Head of caudate nucleus (tissue), 42 donors: ENCODE measurements at regions not wholly inside any gene's neighbourhood (a gene's known extent, or its start where the extent isn't known, plus 50 kb on each side); places are given as distances from the start of the nearest gene placed in this dataset.

Experiments
- DNase-seq, 42 donors: peaks; one replicate each; pipeline versions ENCODE4 v3.0.0 to v3.0.0-alpha.2; 2020 to 2021; ENCODE audit warnings: mixed read lengths in 7 of 42
- intact Hi-C: fragments of 100-400 bp; cut with DNase I; formaldehyde crosslinking; loops from one replicate; pipeline ENCODE4 v1.15.0; 2022

- no peak for DNase-seq
- intact Hi-C loops, result no loop called here
Measured at GRCh38 chr2:156897548-156897947, 360.0 kb upstream of the GALNT5 start.

- intact Hi-C loops, result no loop called here
- no peak for DNase-seq
Measured at GRCh38 chr2:156901373-156902031, 356.0 kb upstream of the GALNT5 start.

GRCh38 chr2:156903335-156903734 lies 354.2 kb upstream of the GALNT5 start:
- no peak for DNase-seq
- intact Hi-C loops, result no loop called here

- DNase-seq, result no peak
- intact Hi-C loops, result no loop called here
Measured at GRCh38 chr2:156907806-156908205, 349.7 kb upstream of the GALNT5 start.

- intact Hi-C loops, result no loop called here
- no peak for DNase-seq
Measured at GRCh38 chr2:156908825-156909224, 348.7 kb upstream of the GALNT5 start.

GRCh38 chr2:156909983-156910382 lies 347.5 kb upstream of the GALNT5 start:
- intact Hi-C loops, result no loop called here
- no peak for DNase-seq

- no peak for DNase-seq
- intact Hi-C loops, result no loop called here
Measured at GRCh38 chr2:156915332-156915731, 342.2 kb upstream of the GALNT5 start.

GRCh38 chr2:156918410-156918809 lies 339.1 kb upstream of the GALNT5 start:
- no peak for DNase-seq
- intact Hi-C loops, result no loop called here

- DNase-seq, result no peak
- intact Hi-C loops, result no loop called here
Measured at GRCh38 chr2:156930423-156930822, 327.1 kb upstream of the GALNT5 start.

- intact Hi-C loops, result no loop called here
- DNase-seq, result no peak
Measured at GRCh38 chr2:156933645-156934225, 323.8 kb upstream of the GALNT5 start.

- intact Hi-C loops, result no loop called here
- DNase-seq, result no peak
Measured at GRCh38 chr2:156935616-156936015, 321.9 kb upstream of the GALNT5 start.

- intact Hi-C loops, result no loop called here
- no peak for DNase-seq
Measured at GRCh38 chr2:156937430-156937829, 320.1 kb upstream of the GALNT5 start.

- DNase-seq, result no peak
- intact Hi-C loops, result no loop called here
Measured at GRCh38 chr2:156944871-156945270, 312.6 kb upstream of the GALNT5 start.

- no peak for DNase-seq
- intact Hi-C loops, result no loop called here
Measured at GRCh38 chr2:156947261-156947660, 310.2 kb upstream of the GALNT5 start.

GRCh38 chr2:156955701-156956100 lies 301.8 kb upstream of the GALNT5 start:
- no peak for DNase-seq
- intact Hi-C loops, result no loop called here

GRCh38 chr2:156956161-156956560 lies 301.3 kb upstream of the GALNT5 start:
- intact Hi-C loops, result no loop called here
- no peak for DNase-seq

- intact Hi-C loops, result no loop called here
- no peak for DNase-seq
Measured at GRCh38 chr2:156958374-156958773, 299.1 kb upstream of the GALNT5 start.

- intact Hi-C loops, result no loop called here
- DNase-seq, result no peak
Measured at GRCh38 chr2:156959481-156959880, 298.0 kb upstream of the GALNT5 start.

GRCh38 chr2:156982615-156983014 lies 274.9 kb upstream of the GALNT5 start:
- intact Hi-C loops, result no loop called here
- no peak for DNase-seq

- intact Hi-C loops, result no loop called here
- no peak for DNase-seq
Measured at GRCh38 chr2:156986339-156986988, 271.0 kb upstream of the GALNT5 start.

- intact Hi-C loops, result no loop called here
- DNase-seq, result no peak
Measured at GRCh38 chr2:156999661-157000060, 257.8 kb upstream of the GALNT5 start.
